ENCODE measurements at regions not wholly inside any gene's neighbourhood (a gene's known extent, or its start where the extent isn't known, plus 50 kb on each side); places are given as distances from the start of the nearest gene placed in this dataset.
"Not testable (repeated sequence)": the region's sequence is repeated elsewhere in the genome, so short reads cannot be mapped to it uniquely, and the experiment has no call there.

GRCh38 chr2:128597121-128597762 is 278.6 kb upstream of the HS6ST1 start:
- Histone ChIP-seq H3K9me3 (ENCODE audit: insufficient read depth, low read length) (no peaks in the 10 kb centered on the region), H3K4me2 (ENCODE audit: low read length) (no peak overlapping the region), H3K4me3 (ENCODE audit: low read length) (no peak overlapping the region), H3K36me3 (replicated peaks; ENCODE audit: low read depth, low read length) (no peaks in the 10 kb centered on the region), H3K27me3 (ENCODE audit: low read depth, low read length) (peaks cover 8% of the 10 kb centered on the region; the same call in 1 of the 2 replicates), H3K4me1 (ENCODE audit: low read length) (no peaks in the 10 kb centered on the region), H4K20me1 (ENCODE audit: insufficient read depth, low read length) (no peaks in the 10 kb centered on the region), H2AFZ (ENCODE audit: low read depth, low read length) (no peak overlapping the region), H3K9ac (ENCODE audit: low read length) (no peak overlapping the region), H3K27ac (ENCODE audit: low read length) (no peak overlapping the region), H3K79me2 (ENCODE audit: low read length) (no peaks in the 10 kb centered on the region)
- TF ChIP-seq CTCF (IDR thresholded peaks at IDR 0.05; ENCODE audit: low read depth, low read length) (no peak), EZH2phosphoT487 (IDR thresholded peaks at IDR 0.05; ENCODE audit: low read depth) (no peak)

- not testable (repeated sequence) for H3K4me2 ChIP-seq (ENCODE audit: low read length); H3K27ac ChIP-seq (ENCODE audit: low read length); H3K4me3 ChIP-seq (ENCODE audit: low read length); H3K79me2 ChIP-seq (ENCODE audit: low read length); H3K36me3 ChIP-seq (replicated peaks; ENCODE audit: low read depth, low read length); H3K4me1 ChIP-seq (ENCODE audit: low read length); H4K20me1 ChIP-seq (ENCODE audit: insufficient read depth, low read length); H3K9ac ChIP-seq (ENCODE audit: low read length); H2AFZ ChIP-seq (ENCODE audit: low read depth, low read length); H3K9me3 ChIP-seq (ENCODE audit: insufficient read depth, low read length); H3K27me3 ChIP-seq (ENCODE audit: low read depth, low read length)
These were observed 279.6 kb upstream of the HS6ST1 start for GRCh38 chr2:128598260-128598659.

GRCh38 chr2:128598862-128599441 is 280.3 kb upstream of the HS6ST1 start:
- no peak overlapping the region for H3K9ac ChIP-seq (ENCODE audit: low read length)
- no peaks in the 10 kb centered on the region for H4K20me1 ChIP-seq (ENCODE audit: insufficient read depth, low read length)
- H3K27me3 ChIP-seq (ENCODE audit: low read depth, low read length) = no peaks in the 10 kb centered on the region
- no peak overlapping the region for H2AFZ ChIP-seq (ENCODE audit: low read depth, low read length)
- no peak overlapping the region for H3K4me3 ChIP-seq (ENCODE audit: low read length)
- no peaks in the 10 kb centered on the region for H3K4me1 ChIP-seq (ENCODE audit: low read length)
- no peak overlapping the region for H3K4me2 ChIP-seq (ENCODE audit: low read length)
- H3K36me3 ChIP-seq (replicated peaks; ENCODE audit: low read depth, low read length) = no peaks in the 10 kb centered on the region
- H3K79me2 ChIP-seq (ENCODE audit: low read length) = no peaks in the 10 kb centered on the region
- no peak for TF ChIP-seq EZH2phosphoT487 (IDR thresholded peaks at IDR 0.05; ENCODE audit: low read depth)
- no peak for TF ChIP-seq CTCF (IDR thresholded peaks at IDR 0.05; ENCODE audit: low read depth, low read length)
- H3K9me3 ChIP-seq (ENCODE audit: insufficient read depth, low read length) = no peaks in the 10 kb centered on the region
- no peak overlapping the region for H3K27ac ChIP-seq (ENCODE audit: low read length)

GRCh38 chr2:128599700-128600099 is 281.0 kb upstream of the HS6ST1 start:
- H2AFZ ChIP-seq (ENCODE audit: low read depth, low read length) = no peak overlapping the region
- H3K36me3 ChIP-seq (replicated peaks; ENCODE audit: low read depth, low read length) = no peaks in the 10 kb centered on the region
- no peak overlapping the region for H3K9ac ChIP-seq (ENCODE audit: low read length)
- H3K9me3 ChIP-seq (ENCODE audit: insufficient read depth, low read length) = no peaks in the 10 kb centered on the region
- no peak overlapping the region for H3K27ac ChIP-seq (ENCODE audit: low read length)
- no peaks in the 10 kb centered on the region for H4K20me1 ChIP-seq (ENCODE audit: insufficient read depth, low read length)
- H3K4me1 ChIP-seq (ENCODE audit: low read length) = no peaks in the 10 kb centered on the region
- H3K79me2 ChIP-seq (ENCODE audit: low read length) = no peaks in the 10 kb centered on the region
- H3K4me3 ChIP-seq (ENCODE audit: low read length) = no peak overlapping the region
- H3K4me2 ChIP-seq (ENCODE audit: low read length) = no peak overlapping the region
- no peaks in the 10 kb centered on the region for H3K27me3 ChIP-seq (ENCODE audit: low read depth, low read length)
- TF ChIP-seq CTCF (IDR thresholded peaks at IDR 0.05; ENCODE audit: low read depth, low read length) (no peak), EZH2phosphoT487 (IDR thresholded peaks at IDR 0.05; ENCODE audit: low read depth) (no peak)
